SK-N-SH (cell line): ENCODE measurements at regions not wholly inside any gene's neighbourhood (a gene's known extent, or its start where the extent isn't known, plus 50 kb on each side); places are given as distances from the start of the nearest gene placed in this dataset.
A peak's percentile ranks its signal among the peaks of the same experiment; 100 is the strongest.
"Not testable (repeated sequence)": the region's sequence is repeated elsewhere in the genome, so short reads cannot be mapped to it uniquely, and the experiment has no call there.

Experiments
- CTCF ChIA-PET: fragments of 300-600, 350-600 bp; formaldehyde crosslinking; extraction: SDS; loops from one replicate; lab custom pipeline; 2021; lab: Yijun Ruan, JAX
- POLR2A ChIA-PET: fragments of 350-600 bp; sonication (Branson Sonifier 250); formaldehyde crosslinking; extraction: SDS; loops from one replicate; lab custom pipeline; 2020; ENCODE audit warnings: antibody characterized with exemption, inconsistent platforms; lab: Yijun Ruan, JAX
- DNase-seq: peaks from one replicate; pipeline ENCODE4 v3.0.0; 2012
- H2AFZ ChIP-seq: fragments of 200-600 bp; sonication (generic); 2 replicates; pipeline ENCODE4 v1.8.1; 2016; ENCODE audit warnings: antibody characterized with exemption, mild to moderate bottlenecking, low read depth
- H3F3A ChIP-seq: fragments of 200-600 bp; sonication (generic); replicated peaks from 2 replicates; pipeline ENCODE3; 2016; ENCODE audit warnings: antibody characterized with exemption, mild to moderate bottlenecking; ENCODE audit not compliant: insufficient read depth
- H3K27ac ChIP-seq, 2 experiments: fragments of 200-500 bp in 1 of 2; fragments of 200-600 bp in 1 of 2; sonication (Bioruptor generic) in 1 of 2; sonication (generic), shearing (Covaris generic) in 1 of 2; 2 replicates each; pipeline versions ENCODE4 v1.5.1 to v1.6.1; 2014 to 2016; ENCODE audit warnings: low read depth in 2 of 2, inconsistent platforms in 1 of 2, low read length in 1 of 2, mild to moderate bottlenecking in 1 of 2, mixed read lengths in 1 of 2
- H3K27me3 ChIP-seq: fragments of 200-600 bp; sonication (generic), shearing (Covaris generic); 2 replicates; pipeline ENCODE4 v1.6.1; 2016; ENCODE audit warnings: mixed run types; ENCODE audit not compliant: insufficient read depth
- H3K36me3 ChIP-seq, 2 experiments: fragments of 200-500 bp in 1 of 2; fragments of 200-600 bp in 1 of 2; sonication (Bioruptor generic) in 1 of 2; sonication (generic) in 1 of 2; replicated peaks in 1 of 2; 2 replicates each; pipeline versions ENCODE3 to v1.5.1; 2014 to 2016; ENCODE audit warnings: low read length in 1 of 2, mild to moderate bottlenecking in 1 of 2; ENCODE audit not compliant: insufficient read depth in 2 of 2, control insufficient read depth in 1 of 2
- H3K4me1 ChIP-seq, 2 experiments: fragments of 200-500 bp in 1 of 2; fragments of 200-600 bp in 1 of 2; sonication (Bioruptor generic) in 1 of 2; sonication (generic), shearing (Covaris generic) in 1 of 2; 2 replicates each; pipeline versions ENCODE4 v1.5.1 to v1.6.1; 2014 to 2016; ENCODE audit warnings: low read depth in 1 of 2, low read length in 1 of 2, mixed run types in 1 of 2; ENCODE audit not compliant: insufficient read depth in 2 of 2, control insufficient read depth in 1 of 2
- H3K4me2 ChIP-seq: fragments of 200-600 bp; sonication (generic), shearing (Covaris generic); 2 replicates; pipeline ENCODE4 v1.6.1; 2017; ENCODE audit warnings: mixed run types
- H3K4me3 ChIP-seq, 2 experiments: fragments of 200-500 bp in 1 of 2; fragments of 200-600 bp in 1 of 2; sonication (Bioruptor generic) in 1 of 2; sonication (generic), shearing (Covaris generic) in 1 of 2; 2 replicates each; pipeline versions ENCODE4 v1.5.1 to v1.8.1; 2014 to 2016; ENCODE audit warnings: low read depth in 2 of 2, inconsistent platforms in 1 of 2, low read length in 1 of 2, mild to moderate bottlenecking in 1 of 2, mixed read lengths in 1 of 2, moderate library complexity in 1 of 2
- H3K79me2 ChIP-seq: fragments of 200-600 bp; sonication (generic); 2 replicates; pipeline ENCODE4 v1.8.1; 2017; ENCODE audit warnings: mild to moderate bottlenecking; ENCODE audit not compliant: insufficient read depth
- H3K9ac ChIP-seq: fragments of 200-600 bp; sonication (generic); 2 replicates; pipeline ENCODE4 v1.6.1; 2017; ENCODE audit warnings: mixed run types
- H3K9me2 ChIP-seq: fragments of 200-600 bp; sonication (generic); 2 replicates; pipeline ENCODE4 v1.6.1; 2017; ENCODE audit warnings: mixed run types
- H3K9me3 ChIP-seq: fragments of 200-600 bp; sonication (generic); 2 replicates; pipeline ENCODE4 v1.6.1; 2017; ENCODE audit warnings: mixed run types, mild to moderate bottlenecking, moderate library complexity
- H4K20me1 ChIP-seq: fragments of 200-600 bp; sonication (generic); 2 replicates; pipeline ENCODE4 v1.6.1; 2017; ENCODE audit warnings: mild to moderate bottlenecking, mixed run types; ENCODE audit not compliant: insufficient read depth
- ELF1 ChIP-seq: IDR thresholded peaks from 2 replicates; pipeline ENCODE4 v1.4.0; 2012
- EP300 ChIP-seq, 2 experiments: IDR thresholded peaks; 2 replicates each; pipeline versions ENCODE4 v1.4.0 to v1.6.1; 2012; ENCODE audit warnings: borderline replicate concordance in 1 of 2, low read depth in 1 of 2, low read length in 1 of 2
- FOXM1 ChIP-seq: IDR thresholded peaks from 2 replicates; pipeline ENCODE4 v1.4.0; 2012; ENCODE audit warnings: low read depth, mild to moderate bottlenecking
- GABPA ChIP-seq: IDR thresholded peaks from 2 replicates; pipeline ENCODE4 v1.4.0; 2012; ENCODE audit warnings: low read depth, mild to moderate bottlenecking
- GATA2 ChIP-seq: sonication (generic); formaldehyde crosslinking; IDR thresholded peaks from 2 replicates; pipeline ENCODE4 v1.5.0; 2020; ENCODE audit warnings: mild to moderate bottlenecking, missing genetic modification reagents
- IRF3 ChIP-seq: fragments of 150-350 bp; IDR thresholded peaks from 2 replicates; pipeline ENCODE4 v1.6.1; 2016; ENCODE audit warnings: mild to moderate bottlenecking, low read depth, low read length
- JUND ChIP-seq: IDR thresholded peaks from 2 replicates; pipeline ENCODE4 v1.4.0; 2012
- MAX ChIP-seq: IDR thresholded peaks from 2 replicates; pipeline ENCODE4 v1.4.0; 2012; ENCODE audit warnings: low read depth
- MEF2A ChIP-seq: IDR thresholded peaks from 2 replicates; pipeline ENCODE4 v1.4.0; 2012; ENCODE audit warnings: low read depth, borderline replicate concordance
- NFIC ChIP-seq: IDR thresholded peaks from 2 replicates; pipeline ENCODE4 v1.4.0; 2012; ENCODE audit warnings: borderline replicate concordance
- PBX3 ChIP-seq: IDR thresholded peaks from 2 replicates; pipeline ENCODE4; 2012
- RFX5 ChIP-seq: IDR thresholded peaks from 2 replicates; pipeline ENCODE4 v1.6.1; 2012; ENCODE audit warnings: mild to moderate bottlenecking, improper control_type of control experiment, low read length
- RXRA ChIP-seq: IDR thresholded peaks from 2 replicates; pipeline ENCODE4 v1.4.0; 2012; ENCODE audit warnings: low read depth, mild to moderate bottlenecking, borderline replicate concordance
- TCF12 ChIP-seq: IDR thresholded peaks from 2 replicates; pipeline ENCODE4 v1.4.0; 2012
- WGBS: methylation state at CpG from one replicate; pipeline ENCODE4 v1.1.6; 2017; ENCODE audit warnings: low lambda C conversion rate; 5-methylcytosine and 5-hydroxymethylcytosine counted together
- TF ChIP-seq, protein P1 (sequence below): IDR thresholded peaks from 2 replicates; pipeline ENCODE4 v1.4.0; 2012; ENCODE audit warnings: low read depth, borderline replicate concordance

GRCh38 chr7:81150951-81151361, 232.1 kb upstream of the SEMA3C start:
- no peak overlapping the region for H3K4me2 ChIP-seq
- no peaks in the 10 kb centered on the region for H3F3A ChIP-seq
- H3K27me3 ChIP-seq: no peaks in the 10 kb centered on the region
- H3K4me3 ChIP-seq: no peak overlapping the region
- no peaks in the 10 kb centered on the region for H4K20me1 ChIP-seq
- H3K79me2 ChIP-seq: no peaks in the 10 kb centered on the region
- DNase-seq: no peak
- WGBS: 92% methylated on average over 1 of the region's 1 CpG
- TF ChIP-seq PBX3: 0 out of 2 replicates have a peak, but pooled peaks have one; percentile 7
- TF ChIP-seq MAX: no peak
- H3K9me2 ChIP-seq: no peaks in the 10 kb centered on the region
- H3K9me3 ChIP-seq: no peaks in the 10 kb centered on the region
- H3K36me3 ChIP-seq: no peaks in the 10 kb centered on the region
- no peak overlapping the region for H3K27ac ChIP-seq
- H3K4me1 ChIP-seq: peaks cover 0 to 7% of the 10 kb centered on the region in 2 experiments; a peak in 2 of 4 replicates
- no peak overlapping the region for H3K9ac ChIP-seq
- POLR2A ChIA-PET: no interaction called here
- CTCF ChIA-PET: interaction anchor here (0.7 to 1.7 kb wide), 4 partner anchors 227 to 1563 kb away, joined by 3 to 9 read pairs (median 4); partner anchors contain the start of gene SEMA3C
- H2AFZ ChIP-seq: no peak overlapping the region; the same call in 1 of the 2 replicates

DNA sequence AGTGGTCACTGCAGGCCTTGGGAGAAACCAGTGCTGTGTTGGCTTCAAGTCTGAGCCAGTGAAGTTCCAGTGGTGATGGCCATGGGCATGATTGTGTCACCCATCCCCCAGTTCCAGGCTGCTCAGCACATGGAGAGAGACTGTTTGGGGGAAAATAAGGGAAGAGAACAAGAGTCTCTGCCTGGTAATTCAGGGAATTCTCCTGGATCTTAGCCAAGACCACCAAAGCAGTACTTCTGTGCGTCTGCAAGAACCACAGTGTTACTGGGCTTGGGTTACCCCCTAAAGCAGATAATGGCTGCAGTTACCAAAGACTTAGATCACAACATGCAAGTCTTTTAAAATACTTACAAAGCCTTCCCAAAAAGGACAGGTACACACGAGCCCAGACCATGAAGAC, 225.0 kb upstream of the SEMA3C start:
- DNase-seq: no peak
- no peak overlapping the region for H3K4me3 ChIP-seq
- no peaks in the 10 kb centered on the region for H3K36me3 ChIP-seq
- no peaks in the 10 kb centered on the region; a peak in 1 of 4 replicates for H3K4me1 ChIP-seq
- no peaks in the 10 kb centered on the region for H3K9me3 ChIP-seq
- TF ChIP-seq RXRA (no peak), FOXM1 (no peak), EP300 (IDR thresholded peaks at IDR 0.05; ENCODE audit: borderline replicate concordance in 1 of 2, low read depth in 1 of 2, low read length in 1 of 2) (no peak), TCF12 (no peak), MEF2A (no peak), RFX5 (no peak), GABPA (no peak), JUND (no peak), NFIC (no peak), IRF3 (no peak), GATA2 (CRISPR knock-in tag) (no peak), ELF1 (no peak)
- TF ChIP-seq, protein P1, sequence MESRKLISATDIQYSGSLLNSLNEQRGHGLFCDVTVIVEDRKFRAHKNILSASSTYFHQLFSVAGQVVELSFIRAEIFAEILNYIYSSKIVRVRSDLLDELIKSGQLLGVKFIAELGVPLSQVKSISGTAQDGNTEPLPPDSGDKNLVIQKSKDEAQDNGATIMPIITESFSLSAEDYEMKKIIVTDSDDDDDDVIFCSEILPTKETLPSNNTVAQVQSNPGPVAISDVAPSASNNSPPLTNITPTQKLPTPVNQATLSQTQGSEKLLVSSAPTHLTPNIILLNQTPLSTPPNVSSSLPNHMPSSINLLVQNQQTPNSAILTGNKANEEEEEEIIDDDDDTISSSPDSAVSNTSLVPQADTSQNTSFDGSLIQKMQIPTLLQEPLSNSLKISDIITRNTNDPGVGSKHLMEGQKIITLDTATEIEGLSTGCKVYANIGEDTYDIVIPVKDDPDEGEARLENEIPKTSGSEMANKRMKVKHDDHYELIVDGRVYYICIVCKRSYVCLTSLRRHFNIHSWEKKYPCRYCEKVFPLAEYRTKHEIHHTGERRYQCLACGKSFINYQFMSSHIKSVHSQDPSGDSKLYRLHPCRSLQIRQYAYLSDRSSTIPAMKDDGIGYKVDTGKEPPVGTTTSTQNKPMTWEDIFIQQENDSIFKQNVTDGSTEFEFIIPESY: no peak
- no peak overlapping the region for H3K4me2 ChIP-seq
- no peaks in the 10 kb centered on the region for H3F3A ChIP-seq
- ChIA-PET CTCF (interaction anchor here (1.6 kb wide), 1 partner anchor 52 kb away, joined by 3 read pairs; no protein-coding TSS in a partner anchor), POLR2A (no interaction called here)
- 82% methylated on average over 2 of the region's 2 CpGs for WGBS
- no peaks in the 10 kb centered on the region; the same call in 1 of the 2 replicates for H3K9me2 ChIP-seq
- no peaks in the 10 kb centered on the region for H3K27me3 ChIP-seq
- H3K79me2 ChIP-seq: no peaks in the 10 kb centered on the region
- H3K9ac ChIP-seq: no peak overlapping the region
- no peak overlapping the region for H3K27ac ChIP-seq
- H4K20me1 ChIP-seq: no peaks in the 10 kb centered on the region
- H2AFZ ChIP-seq: no peak overlapping the region

- H3F3A ChIP-seq, H3K27ac ChIP-seq, H2AFZ ChIP-seq, H3K9me3 ChIP-seq, H4K20me1 ChIP-seq, H3K4me3 ChIP-seq, POLR2A ChIA-PET, H3K9ac ChIP-seq, H3K9me2 ChIP-seq, H3K4me1 ChIP-seq, H3K27me3 ChIP-seq, H3K4me2 ChIP-seq, DNase-seq, H3K36me3 ChIP-seq, H3K79me2 ChIP-seq: not testable (repeated sequence)
- CTCF ChIA-PET: interaction anchor here (0.9 kb wide), 1 partner anchor 54 kb away, joined by 3 read pairs; no protein-coding TSS in a partner anchor
- 93% methylated on average over 26 of the region's 45 CpGs for WGBS
Observed at GRCh38 chr7:81141257-81142205, 222.7 kb upstream of the SEMA3C start.
